SK-N-SH treated with all-trans-retinoic acid at 6 μM for 48 hours (cell line): ENCODE measurements at regions not wholly inside any gene's neighbourhood (a gene's known extent, or its start where the extent isn't known, plus 50 kb on each side); places are given as distances from the start of the nearest gene placed in this dataset.

Experiments used
- ATAC-seq: fragments of 200-7000 bp; cut with Tn5 transposase; 3 replicates; pipeline ENCODE4 v1.9.1; 2020; ENCODE audit warnings: mild to moderate bottlenecking, moderate library complexity
- BACH2 ChIP-seq: fragments of 250-450 bp; sonication (Bioruptor Pico); IDR thresholded peaks from 2 replicates; pipeline ENCODE4 v1.9.0; 2021; ENCODE audit warnings: mild to moderate bottlenecking, borderline replicate concordance
- CREB5 ChIP-seq: fragments of 250-450 bp; sonication (Bioruptor Pico); IDR thresholded peaks from 2 replicates; pipeline ENCODE4 v1.5.1; 2020; ENCODE audit warnings: low read depth, mild to moderate bottlenecking, moderate library complexity
- CSDC2 ChIP-seq: fragments of 250-450 bp; sonication (Bioruptor Pico); IDR thresholded peaks from 2 replicates; pipeline ENCODE4 v1.5.0; 2020; ENCODE audit warnings: mild to moderate bottlenecking, moderate library complexity
- ESRRG ChIP-seq: fragments of 250-450 bp; sonication (Bioruptor Pico); IDR thresholded peaks from 2 replicates; pipeline ENCODE4 v1.6.1; 2021; ENCODE audit warnings: mild to moderate bottlenecking
- GLIS3 ChIP-seq: fragments of 250-450 bp; sonication (Bioruptor Pico); IDR thresholded peaks from 2 replicates; pipeline ENCODE4 v1.5.0; 2020; ENCODE audit warnings: mild to moderate bottlenecking, moderate library complexity
- ISL1 ChIP-seq: fragments of 250-450 bp; sonication (Bioruptor Pico); IDR thresholded peaks from 2 replicates; pipeline ENCODE4 v2.1.2; 2022; ENCODE audit warnings: mild to moderate bottlenecking, moderate library complexity
- PATZ1 ChIP-seq: fragments of 250-450 bp; sonication (Bioruptor Pico); IDR thresholded peaks from 2 replicates; pipeline ENCODE4 v1.8.0; 2020; ENCODE audit warnings: mild to moderate bottlenecking, moderate library complexity, borderline replicate concordance
- POU6F1 ChIP-seq: fragments of 250-450 bp; sonication (Bioruptor Pico); IDR thresholded peaks from 2 replicates; pipeline ENCODE4 v1.8.0; 2021; ENCODE audit warnings: low read depth, mild to moderate bottlenecking, moderate library complexity, borderline replicate concordance
- PPARA ChIP-seq: fragments of 250-450 bp; sonication (Bioruptor Pico); IDR thresholded peaks from 2 replicates; pipeline ENCODE4 v1.5.0; 2020; ENCODE audit warnings: mild to moderate bottlenecking, borderline replicate concordance
- RARB ChIP-seq: fragments of 250-450 bp; sonication (Bioruptor Pico); IDR thresholded peaks from 2 replicates; pipeline ENCODE4 v1.8.0; 2021; ENCODE audit warnings: mild to moderate bottlenecking, moderate library complexity
- SNAI2 ChIP-seq: fragments of 250-450 bp; sonication (Bioruptor Pico); IDR thresholded peaks from 2 replicates; pipeline ENCODE4 v1.5.0; 2020; ENCODE audit warnings: mild to moderate bottlenecking, moderate library complexity
- TCF4 ChIP-seq: fragments of 250-450 bp; sonication (Bioruptor Pico); IDR thresholded peaks from 2 replicates; pipeline ENCODE4 v1.8.0; 2021; ENCODE audit warnings: mild to moderate bottlenecking, moderate library complexity, borderline replicate concordance
- TSHZ2 ChIP-seq: fragments of 250-450 bp; sonication (Bioruptor Pico); IDR thresholded peaks from 2 replicates; pipeline ENCODE4 v1.5.0; 2020; ENCODE audit warnings: mild to moderate bottlenecking, moderate library complexity
- ZC3H10 ChIP-seq: fragments of 250-450 bp; sonication (Bioruptor Pico); IDR thresholded peaks from 2 replicates; pipeline ENCODE4 v1.5.1; 2021; ENCODE audit warnings: mild to moderate bottlenecking, moderate library complexity
- ZFP30 ChIP-seq: fragments of 450-650 bp; formaldehyde crosslinking; IDR thresholded peaks from 2 replicates; pipeline ENCODE4 v1.5.0; 2022; ENCODE audit warnings: mild to moderate bottlenecking, moderate library complexity
- ZNF565 ChIP-seq: fragments of 450-650 bp; formaldehyde crosslinking; conservative IDR thresholded peaks from 2 replicates; pipeline ENCODE4 v1.5.0; 2020; ENCODE audit warnings: low read depth, mild to moderate bottlenecking, moderate library complexity
- ZNF70 ChIP-seq: fragments of 450-650 bp; formaldehyde crosslinking; IDR thresholded peaks from 2 replicates; pipeline ENCODE4 v1.5.0; 2020; ENCODE audit warnings: mild to moderate bottlenecking, moderate library complexity
- ZNF8 ChIP-seq: fragments of 450-650 bp; formaldehyde crosslinking; IDR thresholded peaks from 2 replicates; pipeline ENCODE4 v1.5.0; 2020; ENCODE audit warnings: mild to moderate bottlenecking, moderate library complexity

- TF ChIP-seq ZFP30 (CRISPR knock-in tag): no peak
- TF ChIP-seq CSDC2 (CRISPR knock-in tag): no peak
- no peak for TF ChIP-seq ESRRG
- no peak for TF ChIP-seq SNAI2
- TF ChIP-seq ZC3H10 (CRISPR knock-in tag): no peak
- no peak for TF ChIP-seq POU6F1 (CRISPR knock-in tag)
- no peak for TF ChIP-seq ZNF70 (CRISPR knock-in tag)
- TF ChIP-seq ZNF8 (CRISPR knock-in tag): no peak
- no peak for TF ChIP-seq CREB5 (CRISPR knock-in tag)
- no peak for TF ChIP-seq TCF4 (CRISPR knock-in tag)
- TF ChIP-seq ZNF565 (CRISPR knock-in tag): no peak
- ATAC-seq: no peak
These were observed 147.8 kb upstream of the RASSF8 start for GRCh38 chr12:25810683-25811082.

GRCh38 chr12:25811656-25812126 lies 146.8 kb upstream of the RASSF8 start:
- peak; percentile 86 for ATAC-seq
- TF ChIP-seq ISL1 (CRISPR knock-in tag): peak; percentile 82
- TF ChIP-seq BACH2 (CRISPR knock-in tag): no peak
- TF ChIP-seq CSDC2 (CRISPR knock-in tag): no peak

- no peak for ATAC-seq
- TF ChIP-seq ESRRG (no peak), PATZ1 (CRISPR knock-in tag) (no peak), ZFP30 (CRISPR knock-in tag) (no peak), TSHZ2 (CRISPR knock-in tag) (no peak), BACH2 (CRISPR knock-in tag) (no peak), SNAI2 (no peak), TCF4 (CRISPR knock-in tag) (no peak), ZNF70 (CRISPR knock-in tag) (no peak), POU6F1 (CRISPR knock-in tag) (no peak), RARB (CRISPR knock-in tag) (no peak), ZNF8 (CRISPR knock-in tag) (no peak), ISL1 (CRISPR knock-in tag) (no peak), PPARA (CRISPR knock-in tag) (no peak), CREB5 (CRISPR knock-in tag) (no peak), GLIS3 (no peak)
These were observed 146.2 kb upstream of the RASSF8 start for GRCh38 chr12:25812295-25812694.
